HEK293 (cell line): ENCODE measurements at regions not wholly inside any gene's neighbourhood (a gene's known extent, or its start where the extent isn't known, plus 50 kb on each side); places are given as distances from the start of the nearest gene placed in this dataset.

ENCODE experiments used
- CTCF ChIA-PET: fragments of 350-600 bp; formaldehyde crosslinking; extraction: SDS; loops from one replicate; lab custom pipeline; 2021; ENCODE audit warnings: antibody characterized with exemption; lab: Yijun Ruan, JAX
- POLR2A ChIA-PET: fragments of 300-600 bp; formaldehyde crosslinking; extraction: SDS; loops from one replicate; lab custom pipeline; 2020; ENCODE audit warnings: antibody characterized with exemption, inconsistent platforms; lab: Yijun Ruan, JAX
- H3K27ac ChIP-seq: fragments of 200-500 bp; sonication (Bioruptor generic); 2 replicates; pipeline ENCODE4 v1.5.1; 2014; ENCODE audit warnings: low read depth, low read length, control low read depth, inconsistent platforms; ENCODE audit errors: extremely low read depth
- H3K36me3 ChIP-seq, 2 experiments: fragments of 200-500 bp in 1 of 2; sonication (Bioruptor generic) in 1 of 2; 1 replicate in 1 of 2; 2 replicates in 1 of 2; pipeline ENCODE4 v1.5.1; 2014 to 2017; ENCODE audit warnings: inconsistent platforms in 2 of 2, low read length in 2 of 2; ENCODE audit not compliant: control insufficient read depth in 2 of 2, insufficient read depth in 1 of 2
- H3K4me1 ChIP-seq: fragments of 200-500 bp; sonication (Bioruptor generic); 2 replicates; pipeline ENCODE4 v1.5.1; 2014; ENCODE audit warnings: mild to moderate bottlenecking, low read length, inconsistent platforms; ENCODE audit not compliant: control insufficient read depth, insufficient read depth
- H3K4me3 ChIP-seq: 2 replicates; pipeline ENCODE4 v1.5.1; 2011; ENCODE audit warnings: low read depth, mild to moderate bottlenecking, control low read depth, low read length, moderate library complexity
- H3K9me3 ChIP-seq: fragments of 200-500 bp; sonication (Bioruptor generic); 2 replicates; pipeline ENCODE4 v1.5.1; 2014; ENCODE audit warnings: low read depth, low read length, inconsistent platforms; ENCODE audit not compliant: control insufficient read depth, insufficient read depth
- ATF2 ChIP-seq: fragments of 450-650 bp; formaldehyde crosslinking; IDR thresholded peaks from 2 replicates; pipeline ENCODE4 v1.5.1; 2016; ENCODE audit warnings: missing biosample characterization, missing genetic modification characterization, low read depth
- BCL11B ChIP-seq: fragments of 450-650 bp; formaldehyde crosslinking; IDR thresholded peaks from 2 replicates; pipeline ENCODE4 v1.5.1; 2016; ENCODE audit warnings: low read depth, missing biosample characterization, missing genetic modification characterization
- HIC1 ChIP-seq: fragments of 450-650 bp; formaldehyde crosslinking; IDR thresholded peaks from 2 replicates; pipeline ENCODE4 v1.5.1; 2016; ENCODE audit warnings: missing biosample characterization, missing genetic modification characterization
- HOXC10 ChIP-seq: sonication (generic); formaldehyde crosslinking; IDR thresholded peaks from 2 replicates; pipeline ENCODE4 v1.8.1; 2023; ENCODE audit warnings: mild to moderate bottlenecking, missing genetic modification reagents
- KLF10 ChIP-seq: fragments of 450-650 bp; IDR thresholded peaks from 2 replicates; pipeline ENCODE4 v1.5.1; 2018; ENCODE audit warnings: missing biosample characterization, mild to moderate bottlenecking, missing genetic modification characterization
- KLF9 ChIP-seq: fragments of 450-650 bp; formaldehyde crosslinking; IDR thresholded peaks from 2 replicates; pipeline ENCODE4 v1.5.1; 2016; ENCODE audit warnings: missing biosample characterization, missing genetic modification characterization, low read depth
- SALL2 ChIP-seq: fragments of 450-650 bp; formaldehyde crosslinking; IDR thresholded peaks from 2 replicates; pipeline ENCODE4 v1.5.0; 2017; ENCODE audit warnings: missing biosample characterization, mild to moderate bottlenecking, missing genetic modification characterization, borderline replicate concordance
- WT1 ChIP-seq: fragments of 450-650 bp; formaldehyde crosslinking; IDR thresholded peaks from 2 replicates; pipeline ENCODE4 v1.5.1; 2016; ENCODE audit warnings: missing biosample characterization, missing genetic modification characterization
- ZBTB21 ChIP-seq: fragments of 450-650 bp; formaldehyde crosslinking; IDR thresholded peaks from 2 replicates; pipeline ENCODE4 v1.5.1; 2017; ENCODE audit warnings: missing biosample characterization, missing genetic modification characterization
- ZBTB44 ChIP-seq: fragments of 450-650 bp; IDR thresholded peaks from 2 replicates; pipeline ENCODE4 v1.5.1; 2018; ENCODE audit warnings: missing biosample characterization, mild to moderate bottlenecking, missing genetic modification characterization
- ZFP37 ChIP-seq: fragments of 450-650 bp; formaldehyde crosslinking; IDR thresholded peaks from 2 replicates; pipeline ENCODE4 v1.5.1; 2016; ENCODE audit warnings: missing biosample characterization, missing genetic modification characterization
- ZIC2 ChIP-seq: fragments of 450-650 bp; formaldehyde crosslinking; IDR thresholded peaks from 2 replicates; pipeline ENCODE4 v1.5.1; 2016; ENCODE audit warnings: missing biosample characterization, missing genetic modification characterization
- ZNF10 ChIP-seq: fragments of 450-650 bp; formaldehyde crosslinking; IDR thresholded peaks from 2 replicates; pipeline ENCODE4 v1.5.1; 2017; ENCODE audit warnings: missing biosample characterization, missing genetic modification characterization
- ZNF155 ChIP-seq: fragments of 450-650 bp; formaldehyde crosslinking; IDR thresholded peaks from 2 replicates; pipeline ENCODE4 v1.5.1; 2016; ENCODE audit warnings: missing biosample characterization, missing genetic modification characterization
- ZNF311 ChIP-seq: fragments of 450-650 bp; formaldehyde crosslinking; IDR thresholded peaks from 2 replicates; pipeline ENCODE4 v1.5.1; 2017; ENCODE audit warnings: missing biosample characterization, missing genetic modification characterization, borderline replicate concordance
- ZNF366 ChIP-seq: fragments of 450-650 bp; formaldehyde crosslinking; conservative IDR thresholded peaks from 2 replicates; pipeline ENCODE4 v1.5.1; 2016; ENCODE audit warnings: missing biosample characterization, missing genetic modification characterization
- ZNF560 ChIP-seq: fragments of 450-650 bp; formaldehyde crosslinking; IDR thresholded peaks from 2 replicates; pipeline ENCODE4 v1.5.1; 2017; ENCODE audit warnings: missing biosample characterization, missing genetic modification characterization, borderline replicate concordance
- ZNF571 ChIP-seq: fragments of 450-650 bp; formaldehyde crosslinking; IDR thresholded peaks from 2 replicates; pipeline ENCODE4 v1.5.0; 2017; ENCODE audit warnings: missing biosample characterization, missing genetic modification characterization
- ZNF580 ChIP-seq: fragments of 450-650 bp; formaldehyde crosslinking; IDR thresholded peaks from 2 replicates; pipeline ENCODE4 v1.5.1; 2016; ENCODE audit warnings: missing biosample characterization, missing genetic modification characterization
- ZNF639 ChIP-seq: fragments of 450-650 bp; formaldehyde crosslinking; IDR thresholded peaks from 2 replicates; pipeline ENCODE4 v1.5.1; 2016; ENCODE audit warnings: missing biosample characterization, missing genetic modification characterization
- ZNF776 ChIP-seq: fragments of 450-650 bp; formaldehyde crosslinking; IDR thresholded peaks from 2 replicates; pipeline ENCODE4 v1.5.0; 2017; ENCODE audit warnings: missing biosample characterization, missing genetic modification characterization, borderline replicate concordance
- ZSCAN4 ChIP-seq: fragments of 450-650 bp; formaldehyde crosslinking; IDR thresholded peaks from 2 replicates; pipeline ENCODE4 v1.5.1; 2017; ENCODE audit warnings: missing biosample characterization, missing genetic modification characterization
- TF ChIP-seq, protein P1 (sequence below): fragments of 450-650 bp; formaldehyde crosslinking; IDR thresholded peaks from 2 replicates; pipeline ENCODE4 v1.5.1; 2016; ENCODE audit warnings: missing biosample characterization, missing genetic modification characterization
- TF ChIP-seq, protein P2 (sequence below): fragments of 450-650 bp; formaldehyde crosslinking; IDR thresholded peaks from 2 replicates; pipeline ENCODE4 v1.5.1; 2016; ENCODE audit warnings: missing biosample characterization, missing genetic modification characterization

GRCh38 chr3:3383461-3383860 is 204.0 kb upstream of the CRBN start:
- Histone ChIP-seq H3K36me3 (no peaks in the 10 kb centered on the region), H3K4me1 (no peaks in the 10 kb centered on the region), H3K4me3 (no peak overlapping the region), H3K9me3 (no peaks in the 10 kb centered on the region), H3K27ac (no peak overlapping the region)
- CTCF ChIA-PET = interaction anchor here (0.6 to 0.8 kb wide), 2 partner anchors 132 to 653 kb away, joined by 3 read pairs; no protein-coding TSS in a partner anchor
- TF ChIP-seq SALL2 (tag by site-specific recombination) (no peak), ZNF366 (tag by site-specific recombination) (no peak), KLF9 (tag by site-specific recombination) (no peak), KLF10 (tag by site-specific recombination) (no peak), ZNF776 (tag by site-specific recombination) (no peak), ZNF560 (tag by site-specific recombination) (no peak), ZFP37 (tag by site-specific recombination) (no peak), HIC1 (tag by site-specific recombination) (no peak), ZNF10 (tag by site-specific recombination) (no peak)
- TF ChIP-seq, protein P1, sequence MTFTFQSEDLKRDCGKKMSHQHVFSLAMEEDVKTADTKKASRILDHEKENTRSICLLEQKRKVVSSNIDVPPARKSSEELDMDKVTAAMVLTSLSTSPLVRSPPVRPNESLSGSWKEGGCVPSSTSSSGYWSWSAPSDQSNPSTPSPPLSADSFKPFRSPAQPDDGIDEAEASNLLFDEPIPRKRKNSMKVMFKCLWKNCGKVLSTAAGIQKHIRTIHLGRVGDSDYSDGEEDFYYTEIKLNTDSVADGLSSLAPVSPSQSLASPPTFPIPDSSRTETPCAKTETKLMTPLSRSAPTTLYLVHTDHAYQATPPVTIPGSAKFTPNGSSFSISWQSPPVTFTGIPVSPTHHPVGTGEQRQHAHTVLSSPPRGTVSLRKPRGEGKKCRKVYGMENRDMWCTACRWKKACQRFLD (tag by site-specific recombination) = no peak
- POLR2A ChIA-PET = no interaction called here

DNA sequence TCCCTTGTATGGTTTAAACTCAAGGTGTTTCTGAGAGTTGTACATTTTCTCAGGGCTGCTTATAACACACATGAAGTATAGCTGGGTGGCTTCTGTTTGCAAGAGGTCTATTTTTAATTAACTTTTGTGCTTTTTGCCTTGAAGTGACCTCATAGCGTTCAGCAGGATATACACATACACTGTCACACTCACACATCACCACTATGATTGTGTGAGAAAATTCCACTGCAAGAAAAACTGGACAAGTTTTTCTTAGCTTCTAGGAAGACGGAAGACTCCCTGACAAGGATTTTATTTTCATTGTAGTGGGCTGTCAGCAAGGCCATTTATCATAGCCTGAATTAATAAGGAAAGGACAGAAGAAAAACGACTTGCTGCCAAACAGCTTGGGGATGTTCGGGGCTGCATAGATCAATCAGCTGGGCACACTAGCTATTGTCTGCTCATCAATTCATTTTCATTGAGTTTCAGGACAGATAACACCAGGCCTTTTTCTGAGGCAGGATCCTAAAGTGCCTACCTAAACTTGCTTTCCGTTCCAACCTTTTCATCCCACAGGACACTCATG is 192.8 kb upstream of the CRBN start:
- Histone ChIP-seq H3K4me1 (no peaks in the 10 kb centered on the region), H3K9me3 (peaks cover 5% of the 10 kb centered on the region), H3K27ac (no peak overlapping the region), H3K4me3 (no peak overlapping the region), H3K36me3 (no peaks in the 10 kb centered on the region)
- ChIA-PET CTCF (no interaction called here), POLR2A (no interaction called here)
- TF ChIP-seq WT1 (tag by site-specific recombination) = no peak
- no peak for TF ChIP-seq ZNF311 (tag by site-specific recombination)
- TF ChIP-seq ZSCAN4 = no peak
- TF ChIP-seq BCL11B (tag by site-specific recombination) = no peak
- no peak for TF ChIP-seq ZBTB44
- no peak for TF ChIP-seq ZBTB21 (tag by site-specific recombination)
- TF ChIP-seq, protein P2, sequence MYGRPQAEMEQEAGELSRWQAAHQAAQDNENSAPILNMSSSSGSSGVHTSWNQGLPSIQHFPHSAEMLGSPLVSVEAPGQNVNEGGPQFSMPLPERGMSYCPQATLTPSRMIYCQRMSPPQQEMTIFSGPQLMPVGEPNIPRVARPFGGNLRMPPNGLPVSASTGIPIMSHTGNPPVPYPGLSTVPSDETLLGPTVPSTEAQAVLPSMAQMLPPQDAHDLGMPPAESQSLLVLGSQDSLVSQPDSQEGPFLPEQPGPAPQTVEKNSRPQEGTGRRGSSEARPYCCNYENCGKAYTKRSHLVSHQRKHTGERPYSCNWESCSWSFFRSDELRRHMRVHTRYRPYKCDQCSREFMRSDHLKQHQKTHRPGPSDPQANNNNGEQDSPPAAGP (tag by site-specific recombination) = no peak
- no peak for TF ChIP-seq ZIC2
- no peak for TF ChIP-seq ZNF639
- no peak for TF ChIP-seq ZNF571
- no peak for TF ChIP-seq ZNF155
- TF ChIP-seq HOXC10 (CRISPR knock-in tag) = no peak
- TF ChIP-seq ZNF580 (tag by site-specific recombination) = no peak
- no peak for TF ChIP-seq ATF2
